NCI-H146 (cell line): ENCODE measurements at regions not wholly inside any gene's neighbourhood (a gene's known extent, or its start where the extent isn't known, plus 50 kb on each side); places are given as distances from the start of the nearest gene placed in this dataset.
A peak's percentile ranks its signal among the peaks of the same experiment; 100 is the strongest.
"Not testable (repeated sequence)": the region's sequence is repeated elsewhere in the genome, so short reads cannot be mapped to it uniquely, and the experiment has no call there.

Experiments
- DNase-seq: peaks from one replicate; lab custom pipeline; 2025; lab: John Stamatoyannopoulos, UW

- DNase-seq, result no peak
Measured at GRCh38 chr1:60527567-60527966, 454.0 kb upstream of the C1orf87 start.

- DNase-seq, result no peak
Measured at GRCh38 chr1:60516996-60517395, 443.4 kb upstream of the C1orf87 start.

DNA sequence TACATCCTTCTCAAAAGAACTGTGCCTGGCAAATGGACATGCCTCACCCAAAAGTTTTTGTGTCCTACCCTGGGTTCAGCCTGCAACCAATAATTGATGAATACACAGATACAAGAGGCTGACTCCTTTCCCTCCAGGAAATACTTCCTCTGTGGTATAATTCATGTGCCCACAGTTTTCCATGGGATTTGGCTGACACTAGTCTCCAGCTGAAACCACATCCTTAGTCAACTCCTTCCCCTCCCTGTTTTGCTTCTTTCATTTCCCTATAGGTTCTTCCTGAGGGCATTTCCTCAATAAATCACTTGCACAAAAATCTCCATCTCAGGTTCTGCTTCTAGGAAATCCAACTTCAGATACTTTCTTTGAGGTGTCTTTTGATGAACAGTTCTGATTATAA lies 436.6 kb upstream of the C1orf87 start:
- no peak for DNase-seq

DNA sequence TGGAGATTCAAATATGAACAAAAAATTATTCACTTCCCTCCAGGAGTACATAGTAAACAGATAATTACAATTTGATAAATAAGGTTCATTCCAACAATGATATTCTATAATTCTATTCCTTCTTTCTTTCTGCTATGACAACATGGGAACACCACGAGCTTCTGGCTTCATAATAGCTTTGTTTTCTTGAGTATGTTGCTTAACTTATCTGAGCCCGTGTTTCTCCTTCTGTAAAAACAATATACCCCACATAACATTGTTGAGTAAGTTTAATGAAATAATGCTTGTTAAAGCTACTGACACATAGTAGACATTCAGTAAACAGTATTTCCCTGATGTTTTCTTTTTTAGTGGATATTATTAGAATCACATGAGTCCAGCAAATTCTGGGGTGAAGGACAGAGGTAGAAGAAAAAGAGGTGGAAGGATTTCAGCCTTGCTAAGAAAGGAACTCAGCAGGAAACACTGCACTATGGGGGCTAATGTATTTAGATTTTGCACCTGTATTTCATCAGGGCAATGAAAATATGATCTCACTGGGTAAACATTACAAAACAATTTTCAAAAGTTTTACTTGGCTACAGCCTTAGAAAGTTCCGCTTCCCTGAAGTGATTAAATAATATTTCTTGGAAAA lies 430.8 kb upstream of the C1orf87 start:
- DNase-seq, result no peak

DNA sequence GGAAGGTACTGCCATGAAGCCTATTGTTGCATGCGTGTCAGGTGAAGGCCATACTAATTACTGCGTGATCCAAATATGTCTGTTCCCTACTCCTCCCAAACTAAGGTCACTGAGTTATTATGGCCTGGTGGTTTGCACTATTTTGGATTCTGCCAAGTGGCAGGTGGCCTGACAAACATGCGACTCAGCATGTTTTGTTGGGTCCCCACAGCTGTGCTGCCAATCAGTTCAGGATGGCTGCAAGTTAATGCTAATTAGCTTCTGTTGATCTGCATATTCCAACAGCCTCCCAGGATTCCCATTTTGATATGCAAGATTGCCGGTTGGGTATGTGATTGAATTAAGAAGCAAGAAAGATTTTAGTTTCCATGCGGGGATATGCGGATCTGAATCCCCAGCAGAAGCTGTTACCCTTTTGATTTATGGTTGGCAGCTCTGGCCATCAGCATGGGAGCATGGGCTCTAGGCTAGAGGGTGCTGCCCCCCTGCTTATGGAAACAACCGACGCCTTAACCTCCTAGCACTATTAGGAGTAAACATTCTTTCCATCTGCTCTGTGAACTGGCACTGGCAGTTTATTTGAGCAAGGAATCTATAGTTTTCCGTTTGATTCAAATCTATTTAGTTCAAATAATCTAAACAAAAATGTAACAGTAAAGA lies 429.8 kb upstream of the C1orf87 start:
- no peak for DNase-seq

DNA sequence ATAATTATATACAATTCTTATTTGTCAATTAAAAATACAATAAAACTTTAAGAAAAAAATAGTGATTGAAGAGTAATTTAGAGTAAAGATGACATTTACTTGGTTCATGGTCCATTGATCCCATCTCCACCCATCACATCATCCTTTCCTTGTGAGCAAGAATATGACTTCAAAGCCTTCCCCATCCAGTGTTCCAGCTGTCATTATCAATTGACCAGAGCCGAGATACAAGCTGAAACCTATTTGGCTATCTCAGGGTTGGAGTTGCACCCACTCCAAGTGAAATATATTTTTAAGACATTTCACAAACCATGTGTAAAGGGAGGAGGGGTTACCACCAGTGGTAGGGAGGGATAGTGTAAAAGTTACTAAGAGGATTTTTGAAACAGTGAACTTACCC lies 428.9 kb upstream of the C1orf87 start:
- no peak for DNase-seq

- not testable (repeated sequence) for DNase-seq
Measured at GRCh38 chr1:60489916-60490480, 416.4 kb upstream of the C1orf87 start.

- DNase-seq, result no peak
Measured at GRCh38 chr1:60488847-60489246, 415.3 kb upstream of the C1orf87 start.

DNA sequence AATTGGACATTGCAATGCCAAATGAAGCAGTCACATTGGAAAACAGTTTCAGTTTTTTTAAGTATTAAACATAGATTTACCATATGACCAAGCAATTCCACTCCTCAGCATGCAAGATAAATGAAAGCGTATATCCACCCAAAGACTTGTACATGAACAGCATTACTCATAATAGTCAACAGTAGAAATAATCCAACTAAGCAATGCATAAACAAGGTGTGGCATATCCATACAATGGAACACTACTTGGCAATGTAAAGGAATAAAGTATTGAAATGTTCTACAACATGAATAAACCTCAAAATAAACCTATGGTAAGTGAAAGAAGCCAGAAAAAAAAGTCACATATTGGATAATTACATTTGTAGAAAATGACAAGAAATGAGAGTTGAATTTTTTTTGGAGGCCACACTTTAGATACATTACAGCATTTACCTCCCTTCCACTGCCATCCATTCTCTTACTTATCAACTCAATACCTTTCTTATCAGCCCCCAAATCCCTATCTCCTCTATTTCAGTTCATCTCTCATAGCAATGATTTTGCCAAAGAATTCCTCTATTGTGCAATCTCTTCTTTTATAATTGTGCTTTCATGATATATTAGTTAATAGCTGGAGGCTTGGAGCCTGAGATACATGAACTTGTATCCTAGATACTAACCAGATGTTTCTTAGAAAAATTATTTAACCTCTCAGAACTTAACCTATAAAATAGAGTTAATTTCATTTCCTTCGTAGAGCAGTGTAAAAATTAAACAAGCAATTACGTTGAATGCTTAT lies 414.2 kb upstream of the C1orf87 start:
- DNase-seq, result no peak

- DNase-seq, result no peak
Measured at GRCh38 chr1:60483509-60483908, 409.9 kb upstream of the C1orf87 start.

GRCh38 chr1:60470246-60470645 lies 396.7 kb upstream of the C1orf87 start:
- DNase-seq, result no peak

DNA sequence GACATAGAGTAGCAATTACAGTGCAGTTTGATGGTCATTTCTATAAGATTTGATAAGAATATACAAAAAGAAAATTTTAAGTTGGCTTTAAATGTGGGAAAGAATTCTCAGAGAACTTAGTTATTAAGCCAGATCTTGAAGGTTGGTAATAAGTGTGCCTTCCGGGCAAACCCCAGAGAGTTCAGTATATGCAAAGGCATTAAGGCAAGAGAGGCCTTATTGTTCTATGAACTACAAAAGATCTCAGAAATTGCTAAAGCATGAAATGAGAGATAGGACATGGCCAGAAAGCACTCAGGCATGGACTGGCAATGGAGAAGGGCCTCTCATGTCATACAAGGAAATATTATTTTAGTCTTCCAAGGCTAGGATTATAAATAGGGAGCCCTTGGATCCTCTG lies 390.2 kb upstream of the C1orf87 start:
- no peak for DNase-seq

DNA sequence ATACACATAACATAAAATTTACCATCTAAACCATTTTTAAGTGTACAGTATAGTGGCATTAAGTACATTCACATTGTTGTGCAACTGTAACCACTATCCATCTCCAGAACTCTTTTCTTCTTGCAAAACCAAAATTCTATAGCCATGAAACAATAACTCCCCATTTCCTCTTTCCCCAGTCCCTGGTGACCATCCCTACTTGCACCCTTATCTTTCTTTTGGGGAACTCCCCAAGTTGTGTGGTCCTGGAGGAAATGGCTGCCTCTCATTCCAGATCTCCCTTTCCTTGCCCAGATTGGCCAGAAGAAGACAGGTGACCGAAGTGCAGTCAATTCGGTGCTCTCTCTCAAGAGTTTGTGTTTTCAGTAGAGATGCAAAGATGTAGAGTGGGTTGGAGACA lies 389.6 kb upstream of the C1orf87 start:
- no peak for DNase-seq

DNA sequence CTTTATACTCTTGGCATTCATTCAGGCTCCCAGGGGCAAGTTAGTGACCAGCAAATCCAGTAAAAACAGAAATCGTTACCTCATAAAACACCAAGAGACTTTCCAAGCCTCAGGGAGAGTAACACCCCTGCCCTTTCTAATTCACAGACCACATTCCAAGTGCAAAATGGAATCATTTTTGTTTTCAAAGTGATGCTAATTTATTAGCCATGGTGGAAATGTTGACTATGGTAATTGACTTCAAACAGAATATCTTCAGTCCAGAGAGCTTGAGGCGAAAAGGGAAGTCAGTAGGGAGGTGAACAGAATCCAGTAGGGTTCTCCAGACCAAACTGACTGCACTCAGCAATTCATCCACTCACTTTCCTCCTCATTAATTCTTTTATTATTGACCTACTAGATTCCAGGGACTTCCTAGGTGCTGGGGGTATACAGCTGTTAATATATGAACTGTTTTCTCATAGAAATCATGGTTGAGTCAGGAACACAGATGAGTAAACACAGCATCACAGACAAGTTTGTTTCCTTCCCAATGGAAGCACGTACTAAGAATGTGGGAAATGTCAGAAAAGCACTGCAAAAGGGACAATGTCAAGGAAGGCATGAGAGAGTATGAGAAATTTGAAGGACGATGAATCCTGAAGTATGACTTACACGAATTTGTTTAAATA lies 388.5 kb upstream of the C1orf87 start:
- DNase-seq, result no peak

DNA sequence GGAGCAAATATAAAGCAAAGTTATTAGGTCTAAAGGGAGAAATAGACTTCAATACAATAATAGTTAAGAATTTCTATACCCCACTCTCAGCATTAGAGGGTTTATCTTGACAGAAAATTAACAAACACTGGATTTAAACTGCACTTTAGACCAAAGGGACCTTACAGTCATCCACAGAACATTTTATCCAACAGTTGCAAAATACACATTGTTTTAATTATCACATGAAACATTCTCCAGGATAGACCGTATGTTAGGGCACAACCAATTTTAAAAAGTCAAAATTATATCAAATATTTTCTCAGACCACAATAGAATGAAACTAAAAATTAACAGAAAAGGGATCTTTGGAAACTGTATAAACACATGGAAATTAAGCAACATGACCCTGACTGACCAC lies 384.5 kb upstream of the C1orf87 start:
- DNase-seq, result no peak

DNA sequence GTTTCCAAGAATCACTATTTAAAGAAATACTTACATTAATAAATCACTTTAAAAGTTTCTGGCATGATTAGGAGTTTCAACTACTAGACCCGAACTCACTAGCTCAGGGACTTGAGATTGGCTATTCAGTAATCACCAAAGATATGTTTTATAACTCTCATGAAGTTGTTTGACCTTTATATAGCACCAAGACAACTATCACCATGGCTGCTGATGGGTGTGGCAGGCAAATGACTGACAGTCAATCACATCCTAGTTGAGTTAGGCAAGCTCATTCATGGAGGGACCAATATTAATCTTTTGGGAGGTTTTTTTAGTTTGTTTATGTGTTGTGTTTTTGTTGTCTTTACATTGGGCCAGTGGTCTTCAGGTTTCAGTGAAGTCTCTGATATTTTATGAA lies 376.3 kb upstream of the C1orf87 start:
- DNase-seq, result no peak

GRCh38 chr1:60448850-60449249 lies 375.3 kb upstream of the C1orf87 start:
- DNase-seq, result no peak

- no peak for DNase-seq
Measured at GRCh38 chr1:60444680-60445079, 371.1 kb upstream of the C1orf87 start.

DNA sequence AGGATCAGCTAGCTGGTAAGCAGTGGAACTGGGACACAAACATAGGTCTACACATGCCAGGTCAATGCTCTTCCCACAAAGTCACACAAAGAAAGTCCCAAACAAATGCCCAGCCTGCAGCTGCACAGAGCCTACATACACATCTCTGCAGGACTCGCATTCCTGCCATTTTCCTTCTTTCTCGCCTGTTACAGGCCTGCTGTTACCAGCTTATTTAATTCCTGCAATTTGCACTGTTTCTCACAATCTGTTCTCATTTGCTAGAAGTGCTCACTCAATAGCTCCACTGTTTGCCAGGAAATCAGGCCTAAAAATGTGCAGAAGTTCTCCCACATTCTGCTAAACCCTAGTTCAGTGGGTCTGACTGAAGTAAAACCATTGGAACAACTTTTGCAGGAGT lies 362.6 kb upstream of the C1orf87 start:
- no peak for DNase-seq

DNA sequence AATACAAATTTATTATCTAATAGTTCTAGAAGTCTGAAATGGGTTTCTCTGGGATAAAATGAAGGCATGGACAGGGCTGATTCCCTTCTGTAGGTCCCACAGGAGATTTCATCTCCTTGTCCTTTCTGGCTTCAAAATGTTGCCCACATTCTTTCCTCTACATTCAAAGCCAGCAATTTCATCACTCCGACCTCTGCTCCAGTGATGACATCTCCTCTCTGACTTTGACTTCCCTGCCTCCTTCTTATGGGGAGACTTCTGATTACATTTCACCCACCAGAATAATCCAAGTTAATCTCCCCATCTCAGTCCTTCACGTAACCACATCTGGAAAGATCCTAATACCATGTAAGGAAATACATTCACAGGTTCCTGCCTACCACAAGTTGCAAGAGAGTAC lies 358.0 kb upstream of the C1orf87 start:
- no peak for DNase-seq

GRCh38 chr1:60430375-60430774 lies 356.8 kb upstream of the C1orf87 start:
- no peak for DNase-seq

GRCh38 chr1:60428127-60428526 lies 354.6 kb upstream of the C1orf87 start:
- DNase-seq, result peak; percentile 50
